Brain microvascular endothelial cell (primary cell): ENCODE measurements at regions not wholly inside any gene's neighbourhood (a gene's known extent, or its start where the extent isn't known, plus 50 kb on each side); places are given as distances from the start of the nearest gene placed in this dataset.
A peak's percentile ranks its signal among the peaks of the same experiment; 100 is the strongest.

Experiments
- DNase-seq: peaks from one replicate; pipeline ENCODE4 v3.0.0-alpha.2; 2020
- H3K27ac ChIP-seq: fragments of 250-450 bp; sonication (Bioruptor Pico); 2 replicates; pipeline ENCODE4 v1.5.1; 2020; ENCODE audit warnings: mild to moderate bottlenecking, moderate library complexity
- H3K27me3 ChIP-seq: fragments of 250-450 bp; sonication (Bioruptor Pico); replicated peaks from 2 replicates; pipeline ENCODE4 v1.5.1; 2020; ENCODE audit warnings: mild to moderate bottlenecking
- H3K36me3 ChIP-seq: fragments of 250-450 bp; sonication (Bioruptor Pico); replicated peaks from 2 replicates; pipeline ENCODE4 v1.5.1; 2020; ENCODE audit warnings: mild to moderate bottlenecking
- H3K4me3 ChIP-seq: 2 replicates; pipeline ENCODE4 v1.5.1; 2011; ENCODE audit warnings: low read depth, mild to moderate bottlenecking, control low read depth, low read length, moderate library complexity
- CTCF ChIP-seq: IDR thresholded peaks from 2 replicates; pipeline ENCODE4 v1.5.1; 2011; ENCODE audit warnings: low read depth, mild to moderate bottlenecking, moderate library complexity, low read length, control low read depth, inconsistent platforms; ENCODE audit errors: missing control alignments
- in situ Hi-C: cut with HindIII; loops from 2 replicates; pipeline ENCODE4 v1.10.0; 2017; ENCODE audit warnings: low sequenced_read_pairs, low pct_ligation_motif_present

- in situ Hi-C loops: loop anchor here (10.0 kb wide), 1 partner anchor 119 kb away; no protein-coding TSS in a partner anchor
- Histone ChIP-seq H3K4me3 (no peak overlapping the region), H3K27me3 (no peaks in the 10 kb centered on the region), H3K27ac (no peak overlapping the region), H3K36me3 (no peaks in the 10 kb centered on the region)
- no peak for DNase-seq
- TF ChIP-seq CTCF: no peak
These were observed 94.1 kb upstream of the NT5E start for GRCh38 chr6:85355816-85356215.

GRCh38 chr6:85354761-85355618 lies 94.9 kb upstream of the NT5E start:
- no peaks in the 10 kb centered on the region for H3K27me3 ChIP-seq
- in situ Hi-C loops: loop anchor here (10.0 kb wide), 1 partner anchor 120 kb away; no protein-coding TSS in a partner anchor
- peak; percentile 74 for DNase-seq
- H3K27ac ChIP-seq: no peak overlapping the region
- no peaks in the 10 kb centered on the region for H3K36me3 ChIP-seq
- TF ChIP-seq CTCF: peak; percentile 93
- no peak overlapping the region for H3K4me3 ChIP-seq

- DNase-seq: no peak
- in situ Hi-C loops: loop anchor here (10.0 kb wide), 1 partner anchor 122 kb away; no protein-coding TSS in a partner anchor
- H3K27me3 ChIP-seq: no peaks in the 10 kb centered on the region
These were observed 96.9 kb upstream of the NT5E start for GRCh38 chr6:85353012-85353411.

DNA sequence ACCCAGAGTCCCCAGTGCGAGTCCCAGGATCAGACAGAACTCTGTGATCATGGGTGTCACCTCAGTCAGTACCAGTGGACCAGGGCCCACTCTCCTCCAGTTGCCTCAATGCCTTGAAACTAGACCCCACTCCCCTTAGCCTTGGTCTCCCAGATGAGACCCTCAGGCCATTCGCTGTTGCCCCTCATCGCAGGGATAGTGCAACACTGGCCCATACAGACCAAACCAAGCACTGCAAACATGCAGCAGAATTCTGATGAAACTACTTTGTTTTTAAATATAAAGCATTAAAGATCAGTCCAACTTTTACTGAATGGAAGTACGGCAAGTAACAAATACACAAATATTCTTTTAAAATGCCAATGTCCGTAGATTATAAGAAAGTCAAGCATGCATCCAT lies 101.2 kb upstream of the NT5E start:
- TF ChIP-seq CTCF: no peak
- H3K27ac ChIP-seq: no peak overlapping the region
- no peak for DNase-seq
- H3K36me3 ChIP-seq: no peaks in the 10 kb centered on the region
- H3K27me3 ChIP-seq: no peaks in the 10 kb centered on the region
- in situ Hi-C loops: no loop called here
- no peak overlapping the region for H3K4me3 ChIP-seq

More at GRCh38 chr6:85353012-85353411, 96.9 kb upstream of the NT5E start:
- no peak overlapping the region for H3K4me3 ChIP-seq
- H3K27ac ChIP-seq: no peak overlapping the region
- TF ChIP-seq CTCF: no peak
- H3K36me3 ChIP-seq: no peaks in the 10 kb centered on the region

DNA sequence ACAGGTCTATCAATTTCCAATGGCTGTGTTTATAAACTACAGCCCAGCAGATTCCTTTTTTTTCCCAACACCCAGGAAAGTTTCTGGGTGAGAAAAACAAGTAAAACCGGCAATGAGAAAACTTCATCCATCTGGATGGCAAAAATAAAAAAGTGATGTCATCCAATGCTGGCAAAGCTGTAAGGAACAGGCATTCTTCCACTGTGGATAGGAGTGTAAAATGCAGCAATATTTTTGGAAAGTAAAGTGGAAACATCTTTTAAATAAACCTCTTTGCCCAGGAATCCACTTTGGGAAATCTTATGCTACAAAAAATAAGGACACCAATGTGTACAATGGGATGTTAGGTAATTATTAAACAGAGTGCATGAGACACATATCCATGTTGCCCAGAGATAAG lies 102.1 kb upstream of the NT5E start:
- Histone ChIP-seq H3K4me3 (no peak overlapping the region), H3K27me3 (no peaks in the 10 kb centered on the region), H3K36me3 (no peaks in the 10 kb centered on the region), H3K27ac (no peak overlapping the region)
- in situ Hi-C loops: no loop called here
- DNase-seq: no peak
- TF ChIP-seq CTCF: no peak
